HG03469 (cell line): ENCODE measurements at regions not wholly inside any gene's neighbourhood (a gene's known extent, or its start where the extent isn't known, plus 50 kb on each side); places are given as distances from the start of the nearest gene placed in this dataset.
A peak's percentile ranks its signal among the peaks of the same experiment; 100 is the strongest.

Experiments used
- ATAC-seq: cut with Tn5 transposase; IDR thresholded peaks from one replicate; pipeline ENCODE4 v1.9.1; 2021; ENCODE audit warnings: mild to moderate bottlenecking, moderate library complexity, moderate number of reproducible peaks; ENCODE audit not compliant: unreplicated experiment

DNA sequence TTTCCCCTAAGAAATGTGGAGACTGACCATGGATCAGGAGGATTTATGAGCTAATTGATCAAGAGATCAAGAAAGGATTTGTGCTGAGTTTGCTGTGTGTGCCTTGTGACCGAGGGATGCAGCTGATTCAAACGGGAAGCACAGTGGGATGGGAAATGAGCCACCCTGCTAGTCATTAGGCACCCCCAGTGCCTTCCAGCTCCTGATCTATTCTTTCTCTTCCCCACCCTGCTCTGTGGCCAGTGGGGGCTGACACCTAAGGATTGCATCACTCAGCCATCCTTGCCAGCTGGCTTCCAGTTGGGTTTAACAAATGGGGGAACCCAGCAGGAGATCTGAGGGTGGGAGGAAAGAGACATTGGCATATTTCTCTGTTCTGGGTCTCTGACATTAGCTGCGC, 132.2 kb upstream of the CXCR4 start:
- no peak for ATAC-seq

- ATAC-seq: no peak
These were observed 131.0 kb upstream of the CXCR4 start for GRCh38 chr2:136248907-136249306.

DNA sequence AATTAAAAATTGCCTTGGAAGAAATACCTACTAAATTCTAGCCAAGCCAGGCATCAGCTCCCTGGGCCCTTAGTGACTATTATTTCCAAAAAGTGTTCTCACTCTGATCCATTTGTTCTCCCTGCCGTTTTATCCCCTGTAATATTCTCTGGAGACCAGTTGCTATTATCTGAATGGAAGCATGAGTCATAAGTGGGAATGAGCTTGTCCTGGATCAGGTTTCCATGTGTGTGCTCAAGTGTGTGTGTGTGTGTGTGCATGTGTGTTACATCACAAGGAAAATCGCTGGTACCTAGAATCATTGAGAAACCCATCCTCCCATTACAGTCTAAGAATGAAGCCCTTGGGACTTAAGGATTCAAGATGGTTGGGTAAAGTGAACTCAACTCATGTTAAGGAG, 130.3 kb upstream of the CXCR4 start:
- no peak for ATAC-seq

DNA sequence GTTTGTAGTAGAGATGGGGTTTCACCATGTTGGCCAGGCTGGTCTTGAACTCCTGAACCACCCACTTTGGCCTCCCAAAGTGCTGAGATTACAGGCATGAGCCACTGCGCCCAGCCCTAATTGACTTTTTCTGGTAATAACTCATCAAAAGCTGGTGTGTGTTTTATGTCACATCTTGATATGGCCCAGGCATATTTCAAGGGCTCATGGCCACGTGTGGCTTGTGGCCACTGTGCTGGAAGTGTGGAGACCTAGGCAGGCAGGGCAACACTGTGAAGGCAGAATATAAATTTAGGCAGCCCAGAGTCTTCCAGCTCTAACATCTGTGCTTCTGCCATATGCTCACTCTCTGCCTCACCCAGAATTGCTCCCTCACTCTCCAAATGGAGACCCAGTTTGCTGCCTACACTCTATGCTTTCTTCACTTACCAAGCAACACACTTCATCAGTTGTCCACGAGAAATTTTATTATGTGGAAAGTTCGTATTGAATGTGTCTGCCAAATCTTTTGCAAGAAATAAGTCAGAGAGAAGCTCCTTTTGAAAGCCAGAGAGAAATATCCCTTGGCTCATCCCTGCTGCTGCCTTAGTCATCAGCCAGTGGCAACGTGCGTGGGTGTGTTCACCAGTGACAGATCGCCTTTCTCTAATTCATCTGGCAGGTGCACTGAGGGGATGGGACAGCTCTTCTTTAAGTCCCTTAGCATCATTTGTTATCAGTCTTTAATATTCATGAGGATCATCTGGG, 129.4 kb upstream of the CXCR4 start:
- no peak for ATAC-seq

DNA sequence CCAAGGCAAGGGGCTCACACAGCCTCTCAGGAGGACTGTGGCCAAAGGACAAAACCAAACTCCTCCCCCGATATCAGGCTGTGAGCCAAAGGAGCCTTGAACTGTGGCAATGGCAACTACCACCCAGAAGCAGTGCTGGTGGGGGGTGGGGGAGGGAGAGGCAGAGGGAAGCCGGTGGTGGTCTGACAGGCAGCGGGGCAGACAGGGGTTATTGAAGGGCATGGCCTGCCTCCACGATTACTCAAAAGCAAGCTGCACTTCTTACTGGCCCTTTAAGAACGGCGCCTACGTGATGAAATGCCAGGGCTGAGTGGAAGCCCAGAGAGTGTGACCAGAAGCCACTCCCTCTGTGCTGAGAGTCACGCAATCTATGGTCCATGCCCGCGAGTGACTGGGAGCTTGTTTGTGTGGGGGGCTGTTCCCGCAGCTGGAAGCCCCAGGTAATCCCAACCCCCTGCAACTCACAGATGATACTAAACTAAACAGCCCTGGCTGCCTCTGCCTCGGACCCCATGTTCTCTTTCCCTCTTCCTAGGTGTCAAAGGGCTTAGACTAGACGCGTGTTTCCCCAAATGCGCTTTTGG, 128.2 kb upstream of the CXCR4 start:
- ATAC-seq: no peak

DNA sequence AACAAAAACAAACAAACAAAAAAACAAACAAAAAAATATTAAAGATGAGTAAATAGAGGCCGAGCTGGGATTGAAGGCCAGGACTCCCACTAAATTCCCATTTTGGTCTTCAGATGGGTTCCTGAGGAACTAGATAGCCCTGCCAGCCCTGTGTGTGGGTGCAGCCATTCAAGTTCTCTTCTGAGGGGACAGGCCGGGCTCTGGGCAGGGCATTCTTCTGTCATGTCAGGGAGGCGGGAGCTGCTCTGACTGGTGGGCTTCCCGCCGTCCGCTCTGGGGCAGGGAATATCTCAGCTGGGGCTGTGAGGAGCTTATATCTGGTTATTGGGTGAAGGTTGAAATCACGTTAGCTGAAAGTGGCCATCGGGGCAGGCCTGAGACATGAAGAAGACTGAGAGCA, 127.3 kb upstream of the CXCR4 start:
- no peak for ATAC-seq

GRCh38 chr2:136244536-136244885, 126.6 kb upstream of the CXCR4 start:
- no peak for ATAC-seq

- no peak for ATAC-seq
These were observed 125.9 kb upstream of the CXCR4 start for GRCh38 chr2:136243638-136244535.

- no peak for ATAC-seq
These were observed 124.8 kb upstream of the CXCR4 start for GRCh38 chr2:136242687-136243277.

DNA sequence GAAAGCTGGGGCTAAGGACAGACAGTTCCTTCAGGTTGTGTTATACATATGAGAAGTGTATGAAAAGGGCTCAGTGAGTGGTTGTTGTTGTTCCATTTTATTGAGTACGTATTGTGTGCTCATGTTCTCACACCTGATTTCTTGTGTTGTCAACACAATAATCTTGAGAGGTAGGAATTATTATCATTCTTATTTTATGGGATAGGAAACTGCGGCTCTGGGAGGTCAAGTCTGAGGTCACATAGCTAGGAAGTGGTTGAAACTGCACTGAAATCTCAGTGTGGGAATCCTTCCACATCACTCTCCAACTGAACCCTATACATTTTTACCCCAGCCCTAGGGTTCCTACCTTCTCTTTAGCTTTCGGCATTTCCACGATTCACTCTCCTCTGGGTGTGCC, 124.2 kb upstream of the CXCR4 start:
- no peak for ATAC-seq

- no peak for ATAC-seq
These were observed 121.2 kb upstream of the CXCR4 start for GRCh38 chr2:136239079-136239685.

- ATAC-seq: peak; percentile 92
These were observed 120.5 kb upstream of the CXCR4 start for GRCh38 chr2:136238286-136239078.

DNA sequence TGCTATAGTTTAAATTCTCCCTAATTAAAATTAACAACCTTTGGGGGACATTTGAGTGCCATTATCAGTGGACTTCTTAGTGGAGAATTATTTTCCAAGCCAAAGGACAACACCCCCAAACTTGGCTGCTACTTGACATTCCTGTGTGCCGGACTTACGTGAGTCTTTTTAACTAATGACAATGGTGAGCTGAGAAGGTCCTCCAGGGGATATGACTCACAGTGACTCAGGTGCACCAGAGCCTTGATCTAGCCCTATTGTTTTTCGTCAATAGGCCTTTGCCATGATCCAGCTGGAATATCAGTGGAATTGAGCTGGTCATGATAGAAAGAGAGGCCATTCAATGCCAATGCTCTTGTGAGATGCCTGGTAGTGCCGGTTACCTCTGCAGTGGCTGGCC, 118.1 kb upstream of the CXCR4 start:
- ATAC-seq: no peak

- ATAC-seq: no peak
These were observed 117.6 kb upstream of the CXCR4 start for GRCh38 chr2:136235546-136235945.

DNA sequence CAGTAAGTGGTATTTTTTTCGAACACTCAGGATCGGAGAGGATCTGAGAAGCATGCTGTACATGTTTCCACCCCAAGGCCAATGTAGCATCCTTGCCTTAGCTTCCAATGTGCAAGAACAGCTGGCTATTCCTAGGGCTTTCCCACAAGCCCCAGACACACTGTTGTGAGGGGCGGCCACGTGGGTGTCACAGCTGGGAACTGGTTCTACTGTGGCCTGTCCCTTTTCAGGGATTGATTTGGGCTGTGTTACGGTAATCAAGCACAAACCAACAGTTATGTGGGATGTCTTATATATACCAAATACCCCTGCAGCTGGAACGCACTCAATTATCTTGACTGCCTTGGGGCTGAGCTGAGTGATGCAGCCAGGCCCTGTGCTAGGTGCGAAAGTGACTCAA, 116.3 kb upstream of the CXCR4 start:
- no peak for ATAC-seq

- ATAC-seq: no peak
These were observed 115.3 kb upstream of the CXCR4 start for GRCh38 chr2:136233298-136233697.

DNA sequence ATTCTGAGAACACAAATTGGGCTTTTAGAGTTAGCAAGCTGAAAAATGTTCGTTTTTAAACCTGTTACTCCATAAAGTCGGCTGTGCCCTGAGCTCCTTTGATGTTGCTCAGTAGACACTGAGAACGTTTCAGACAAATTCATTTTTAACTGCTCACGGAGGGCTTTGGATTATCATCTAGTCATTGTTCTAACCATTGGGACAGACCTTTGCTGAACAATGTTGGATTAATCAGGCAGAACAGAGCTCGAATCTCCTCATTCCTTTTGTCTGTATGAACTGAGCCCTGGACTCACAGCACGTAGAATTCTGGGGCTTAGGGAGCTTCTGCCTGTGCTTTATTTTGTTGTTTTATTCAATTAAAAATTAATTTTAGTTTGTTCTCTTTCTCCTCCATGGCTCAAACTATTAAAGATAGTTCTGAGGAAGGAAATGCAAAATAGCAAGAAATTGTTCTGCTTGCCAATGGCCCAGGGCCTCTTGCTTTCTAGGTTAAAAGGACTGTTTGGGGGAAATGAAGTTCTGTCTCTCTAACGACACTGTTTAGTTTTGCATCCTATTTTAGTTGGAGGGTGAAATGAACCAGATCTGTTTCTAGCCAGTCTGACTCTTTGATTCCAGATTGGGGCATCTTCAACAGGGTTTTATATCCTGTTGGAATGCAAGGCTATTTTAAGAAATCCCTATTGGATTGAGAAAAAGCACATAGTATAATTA, 114.7 kb upstream of the CXCR4 start:
- ATAC-seq: no peak

- no peak for ATAC-seq
These were observed 112.5 kb upstream of the CXCR4 start for GRCh38 chr2:136230464-136230863.

DNA sequence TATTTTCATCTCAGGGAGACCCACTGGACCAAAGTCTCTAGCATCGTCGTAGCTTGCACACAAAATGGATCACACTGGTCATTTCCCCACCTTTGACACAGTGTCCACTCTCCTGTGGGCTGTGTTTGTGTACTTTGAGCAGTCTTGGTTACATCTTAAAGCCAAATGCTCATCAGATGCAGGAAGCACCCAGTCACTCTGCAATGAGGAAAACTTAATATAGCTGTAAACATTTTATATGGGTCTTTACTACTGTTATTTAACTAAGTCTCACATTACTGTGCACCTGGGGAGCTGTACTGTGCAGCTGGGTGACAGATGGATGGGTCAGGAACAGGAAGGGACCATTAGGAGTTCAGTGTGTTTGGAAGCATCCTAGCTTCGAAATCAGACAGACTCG, 109.0 kb upstream of the CXCR4 start:
- no peak for ATAC-seq
